D721Med (cell line): ENCODE measurements at regions not wholly inside any gene's neighbourhood (a gene's known extent, or its start where the extent isn't known, plus 50 kb on each side); places are given as distances from the start of the nearest gene placed in this dataset.

Experiments
- DNase-seq: peaks from one replicate; pipeline ENCODE4 v3.0.0; 2011; ENCODE audit warnings: low spot score; ENCODE audit not compliant: insufficient read length
- FAIRE-seq: peaks from 2 replicates; lab custom pipeline; 2011; peaks lifted over from hg19 to GRCh38; lab: Jason Lieb, UNC
- TF ChIP-seq, protein P1 (sequence below): IDR thresholded peaks from 2 replicates; pipeline ENCODE4 v1.5.1; 2012; ENCODE audit warnings: mild to moderate bottlenecking, control low read depth; ENCODE audit not compliant: insufficient read depth; ENCODE audit errors: missing control alignments

- no peak for FAIRE-seq
Measured at GRCh38 chr1:58932859-58933598, 149.2 kb upstream of the JUN start.

GRCh38 chr1:58933599-58933926, 149.7 kb upstream of the JUN start:
- DNase-seq: no peak
- TF ChIP-seq, protein P1, sequence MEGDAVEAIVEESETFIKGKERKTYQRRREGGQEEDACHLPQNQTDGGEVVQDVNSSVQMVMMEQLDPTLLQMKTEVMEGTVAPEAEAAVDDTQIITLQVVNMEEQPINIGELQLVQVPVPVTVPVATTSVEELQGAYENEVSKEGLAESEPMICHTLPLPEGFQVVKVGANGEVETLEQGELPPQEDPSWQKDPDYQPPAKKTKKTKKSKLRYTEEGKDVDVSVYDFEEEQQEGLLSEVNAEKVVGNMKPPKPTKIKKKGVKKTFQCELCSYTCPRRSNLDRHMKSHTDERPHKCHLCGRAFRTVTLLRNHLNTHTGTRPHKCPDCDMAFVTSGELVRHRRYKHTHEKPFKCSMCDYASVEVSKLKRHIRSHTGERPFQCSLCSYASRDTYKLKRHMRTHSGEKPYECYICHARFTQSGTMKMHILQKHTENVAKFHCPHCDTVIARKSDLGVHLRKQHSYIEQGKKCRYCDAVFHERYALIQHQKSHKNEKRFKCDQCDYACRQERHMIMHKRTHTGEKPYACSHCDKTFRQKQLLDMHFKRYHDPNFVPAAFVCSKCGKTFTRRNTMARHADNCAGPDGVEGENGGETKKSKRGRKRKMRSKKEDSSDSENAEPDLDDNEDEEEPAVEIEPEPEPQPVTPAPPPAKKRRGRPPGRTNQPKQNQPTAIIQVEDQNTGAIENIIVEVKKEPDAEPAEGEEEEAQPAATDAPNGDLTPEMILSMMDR: no peak
- no peak for FAIRE-seq

More at GRCh38 chr1:58932859-58933598, 149.2 kb upstream of the JUN start:
- TF ChIP-seq, protein P1: no peak
- DNase-seq: no peak

- TF ChIP-seq, protein P1: no peak
- DNase-seq (no peak), FAIRE-seq (no peak)
Measured at GRCh38 chr1:58934706-58935105, 150.9 kb upstream of the JUN start.

- DNase-seq (no peak), FAIRE-seq (no peak)
- TF ChIP-seq, protein P1: no peak
Measured at GRCh38 chr1:58936973-58937372, 153.1 kb upstream of the JUN start.

- DNase-seq (no peak), FAIRE-seq (no peak)
- TF ChIP-seq, protein P1: no peak
Measured at GRCh38 chr1:58939146-58939545, 155.3 kb upstream of the JUN start.

DNA sequence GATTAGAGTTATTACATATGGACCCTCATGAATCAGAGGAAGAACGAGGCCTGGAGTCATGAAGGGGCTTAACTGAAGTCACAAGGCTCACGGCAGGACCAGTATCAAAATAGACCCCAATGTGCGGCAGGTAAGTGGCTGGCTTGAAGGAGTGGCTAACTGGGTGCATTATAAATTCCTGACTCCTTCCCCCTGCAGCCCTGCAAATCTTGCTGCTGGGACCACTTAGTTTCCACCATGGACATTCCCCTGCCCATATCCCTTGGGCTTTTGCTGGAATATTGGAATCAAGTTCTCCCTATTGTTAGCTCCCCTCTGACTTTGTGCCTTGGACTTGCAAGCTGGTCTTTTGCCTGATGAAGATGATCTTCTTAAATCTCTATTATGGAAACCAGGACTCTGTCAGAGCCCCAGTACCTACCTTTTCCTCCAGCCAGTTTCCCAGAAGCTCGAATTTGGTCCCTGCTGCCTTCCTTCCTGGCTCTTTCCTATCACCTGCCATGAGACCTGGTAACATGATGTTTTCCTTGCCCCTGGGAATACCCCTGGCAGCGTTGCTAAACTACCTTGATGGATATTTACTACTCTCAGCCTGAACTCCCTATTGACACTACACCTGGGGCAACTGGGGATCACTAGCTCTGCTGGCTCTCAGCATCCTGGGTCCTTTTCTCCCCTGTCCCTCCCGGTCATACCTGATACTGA, 156.0 kb upstream of the JUN start:
- TF ChIP-seq, protein P1: no peak
- no peak for DNase-seq
- FAIRE-seq: no peak

DNA sequence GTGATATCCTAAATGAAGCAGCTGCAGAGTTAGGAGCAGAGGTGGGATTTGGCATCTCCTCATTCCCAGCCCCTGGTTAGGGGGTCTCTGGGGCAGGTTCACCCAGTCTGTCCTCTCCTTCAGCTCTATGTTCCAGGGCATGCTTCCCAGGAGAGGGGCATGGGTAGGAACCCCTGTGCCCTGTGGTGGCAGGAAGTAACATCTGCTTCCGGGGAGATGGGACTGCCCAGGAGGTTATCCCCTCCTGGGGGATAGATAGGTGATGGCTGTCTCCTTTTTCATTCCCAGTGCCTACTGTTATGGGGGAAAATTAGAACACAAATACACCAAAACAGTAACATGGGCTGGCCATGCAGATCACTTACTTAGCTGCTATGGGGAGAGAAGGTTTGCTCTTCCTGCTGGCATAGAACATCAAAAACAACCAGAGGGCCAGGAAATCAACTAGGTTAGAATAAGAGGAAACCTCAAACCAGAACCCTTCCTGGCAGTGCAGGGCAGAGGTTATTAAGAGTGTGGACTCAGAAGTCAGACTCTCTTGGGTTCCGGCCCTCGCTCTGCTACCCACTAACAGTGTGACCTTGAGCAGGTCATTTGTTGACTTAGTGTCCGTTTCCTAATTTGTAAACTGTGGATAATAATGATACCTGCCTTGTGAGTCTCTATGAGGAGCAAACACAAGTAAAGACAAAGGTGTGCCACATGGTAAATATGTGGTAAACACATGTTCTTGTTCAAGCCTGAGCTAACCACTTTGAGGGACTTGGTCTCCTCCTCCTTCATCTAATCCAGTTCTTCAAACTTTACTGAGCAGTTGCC, 157.8 kb upstream of the JUN start:
- FAIRE-seq (no peak), DNase-seq (no peak)
- TF ChIP-seq, protein P1: no peak
